Activated T-cell treated with anti-CD3 and anti-CD28 coated beads for 4 hours (primary cell): ENCODE measurements at regions not wholly inside any gene's neighbourhood (a gene's known extent, or its start where the extent isn't known, plus 50 kb on each side); places are given as distances from the start of the nearest gene placed in this dataset.

ENCODE experiments used
- DNase-seq: peaks from one replicate; pipeline ENCODE4 v3.0.0-alpha.2; 2020

DNA sequence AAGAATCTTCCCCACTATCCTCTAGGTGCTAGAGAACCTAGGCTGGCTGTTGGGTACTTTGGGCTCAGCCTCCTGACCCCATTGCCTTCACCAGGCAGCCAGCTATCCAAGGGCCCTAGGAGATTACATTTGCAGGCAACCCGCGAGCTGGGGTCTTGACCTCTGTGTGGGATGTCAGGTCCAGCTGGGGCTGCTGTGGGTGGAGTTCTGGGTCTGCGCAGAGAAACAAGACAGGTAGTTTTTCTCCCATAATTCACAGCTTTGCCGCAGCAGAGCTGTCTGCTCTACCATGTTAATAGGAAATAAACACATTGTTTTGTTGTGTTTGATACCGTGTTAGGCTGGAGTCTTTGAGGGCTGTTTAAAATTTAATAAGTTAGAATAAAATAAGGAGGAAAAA is 142.8 kb upstream of the PLET1 start:
- DNase-seq, result no peak

GRCh38 chr11:112404112-112404511 is 143.5 kb upstream of the PLET1 start:
- DNase-seq, result no peak

GRCh38 chr11:112408517-112408916 is 147.9 kb upstream of the PLET1 start:
- DNase-seq, result no peak

DNA sequence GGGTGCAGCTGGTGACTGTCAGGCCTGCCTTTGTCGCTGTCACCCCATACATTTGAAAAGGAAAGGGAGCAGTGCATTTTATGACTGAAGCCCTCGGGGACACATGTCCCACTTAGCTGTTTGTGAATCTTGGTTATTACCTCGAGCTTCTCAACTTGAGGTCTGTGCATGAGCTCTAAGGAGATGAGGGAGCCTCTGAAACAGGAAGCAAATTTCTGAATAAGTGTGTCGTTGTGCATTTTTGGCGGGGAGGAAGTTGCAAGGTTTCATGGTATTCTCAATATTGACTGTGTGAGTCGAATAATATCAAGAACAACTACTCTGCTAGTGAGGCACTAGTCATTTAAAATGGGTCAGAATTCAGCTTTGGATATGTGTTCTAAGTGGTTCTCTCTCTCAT is 149.7 kb upstream of the PLET1 start:
- no peak for DNase-seq

- no peak for DNase-seq
Observed at GRCh38 chr11:112412383-112412782, 151.7 kb upstream of the PLET1 start.

DNA sequence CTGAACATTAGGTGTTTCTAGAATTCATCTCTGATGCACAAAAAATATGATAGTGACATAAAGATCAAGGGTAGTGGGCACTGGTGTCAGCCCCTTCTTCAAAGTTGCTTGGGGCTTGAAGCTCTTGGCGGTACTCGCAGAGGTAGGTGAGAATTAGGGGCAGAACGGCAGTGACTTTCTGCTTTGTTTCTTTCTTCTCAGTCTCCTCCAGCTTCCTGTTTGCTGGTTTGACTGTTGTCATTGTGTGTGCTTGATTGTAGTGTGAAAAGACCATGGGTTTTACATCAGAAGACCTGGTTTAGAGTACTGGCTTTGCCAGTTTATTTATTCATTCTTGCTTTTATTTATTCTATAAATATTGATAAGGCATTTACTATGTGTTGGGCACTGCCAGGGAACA is 156.7 kb upstream of the PLET1 start:
- no peak for DNase-seq

GRCh38 chr11:112418438-112418837 is 157.8 kb upstream of the PLET1 start:
- no peak for DNase-seq

- no peak for DNase-seq
Observed at GRCh38 chr11:112421879-112422278, 161.2 kb upstream of the PLET1 start.

DNA sequence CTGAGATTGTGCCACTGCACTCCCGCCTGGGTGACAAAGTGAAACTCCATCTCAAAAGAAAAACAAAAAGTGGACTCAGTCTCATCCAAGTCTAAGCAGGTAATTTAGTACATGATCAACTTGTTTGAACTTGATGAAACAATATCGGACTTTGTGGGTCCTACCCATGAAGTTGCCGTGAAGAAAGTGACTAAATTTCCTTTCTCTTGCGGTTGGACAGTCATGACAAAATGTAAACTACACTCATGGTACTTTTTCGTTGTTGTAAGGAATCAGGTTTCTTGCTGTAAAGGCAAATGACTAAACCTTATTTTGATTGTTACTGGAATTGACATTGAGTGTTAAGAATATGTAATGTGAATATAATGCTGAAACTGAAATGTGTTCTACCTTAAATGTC is 164.5 kb upstream of the PLET1 start:
- DNase-seq, result no peak

DNA sequence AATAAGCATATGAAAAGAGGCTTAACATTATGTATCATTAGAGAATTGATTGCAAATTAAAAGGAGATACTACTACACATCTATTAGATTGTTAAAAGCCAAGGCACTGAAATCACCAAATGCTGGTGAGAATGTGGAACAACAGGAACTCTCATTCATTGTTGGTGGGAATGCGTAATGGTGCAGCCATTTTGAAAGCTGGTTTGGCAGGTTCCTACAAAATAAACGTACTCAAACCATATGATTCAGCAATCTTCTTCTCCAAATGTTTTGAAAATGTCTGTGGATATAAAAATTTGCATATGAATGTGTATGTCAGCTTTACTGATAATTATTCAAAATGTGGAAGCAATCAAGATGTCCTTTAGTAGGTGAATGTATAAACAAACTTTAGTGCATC is 176.4 kb upstream of the PLET1 start:
- DNase-seq, result no peak

- no peak for DNase-seq
Observed at GRCh38 chr11:112439614-112440013, 179.0 kb upstream of the PLET1 start.

- DNase-seq, result no peak
Observed at GRCh38 chr11:112440518-112440917, 179.9 kb upstream of the PLET1 start.

DNA sequence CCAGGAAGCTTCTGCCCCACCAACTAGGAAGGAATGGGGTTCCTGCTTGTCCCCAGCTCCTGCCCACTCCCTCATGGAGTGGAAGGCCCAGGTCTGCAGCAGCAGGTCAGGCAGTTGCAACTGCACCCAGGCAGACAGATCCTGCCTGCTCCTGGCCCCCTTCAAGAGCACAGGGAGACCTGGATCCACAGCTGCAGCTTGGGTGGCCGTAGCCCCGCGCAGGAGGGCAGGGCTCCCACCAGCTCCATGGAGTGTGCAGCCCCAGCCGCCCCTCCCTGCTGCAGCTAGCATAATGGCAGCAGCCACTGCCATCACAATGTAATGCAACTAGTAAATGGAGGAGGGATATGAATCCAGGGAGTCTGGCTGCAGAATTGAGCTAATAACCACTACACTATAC is 187.5 kb upstream of the PLET1 start:
- no peak for DNase-seq

- DNase-seq, result no peak
Observed at GRCh38 chr11:112448806-112449205, 188.1 kb upstream of the PLET1 start.

- DNase-seq, result no peak
Observed at GRCh38 chr11:112451250-112451649, 190.6 kb upstream of the PLET1 start.

- DNase-seq, result no peak
Observed at GRCh38 chr11:112453601-112454577, 193.2 kb upstream of the PLET1 start.

GRCh38 chr11:112454841-112455240 is 194.2 kb upstream of the PLET1 start:
- DNase-seq, result no peak

GRCh38 chr11:112455791-112456190 is 195.1 kb upstream of the PLET1 start:
- DNase-seq, result no peak

DNA sequence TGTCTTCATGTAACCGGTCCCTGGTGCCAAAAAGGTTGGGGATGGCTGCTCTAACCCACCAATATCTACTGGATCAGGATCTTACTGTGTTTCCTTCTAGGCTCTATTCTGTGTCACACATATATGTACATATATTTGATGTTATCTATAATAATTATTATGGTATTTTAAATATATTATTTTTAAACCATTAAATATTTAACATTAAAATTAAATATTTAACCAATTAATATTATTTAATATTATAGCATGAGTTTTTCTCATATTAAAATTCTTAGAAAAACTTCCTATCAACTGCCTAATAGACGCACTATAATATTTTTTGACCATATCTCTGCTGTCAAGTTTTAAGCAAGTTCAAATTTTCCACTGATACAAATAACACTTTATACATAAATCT is 196.9 kb upstream of the PLET1 start:
- DNase-seq, result no peak

DNA sequence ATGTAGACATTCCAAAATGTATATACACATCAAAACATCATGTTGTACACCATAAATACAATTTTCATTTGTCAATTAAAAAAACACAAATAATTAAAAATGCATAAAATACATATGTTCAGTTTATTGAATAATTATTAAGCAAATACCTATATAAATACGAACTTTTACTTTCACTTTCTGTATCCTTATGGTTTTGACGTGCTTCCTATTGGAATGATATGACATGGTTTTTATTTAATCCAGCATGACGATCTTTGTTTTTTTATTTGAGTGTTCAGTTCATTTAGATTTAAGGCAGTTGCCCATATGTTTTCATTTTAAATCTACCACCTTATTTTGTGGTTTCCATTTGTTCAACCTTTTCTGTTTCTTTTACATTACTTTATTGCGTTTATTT is 198.3 kb upstream of the PLET1 start:
- DNase-seq, result no peak

GRCh38 chr11:112460141-112460540 is 199.5 kb upstream of the PLET1 start:
- DNase-seq, result no peak

- DNase-seq, result no peak
Observed at GRCh38 chr11:112464949-112465348, 204.3 kb upstream of the PLET1 start.

- DNase-seq, result no peak
Observed at GRCh38 chr11:112465433-112466024, 204.9 kb upstream of the PLET1 start.

DNA sequence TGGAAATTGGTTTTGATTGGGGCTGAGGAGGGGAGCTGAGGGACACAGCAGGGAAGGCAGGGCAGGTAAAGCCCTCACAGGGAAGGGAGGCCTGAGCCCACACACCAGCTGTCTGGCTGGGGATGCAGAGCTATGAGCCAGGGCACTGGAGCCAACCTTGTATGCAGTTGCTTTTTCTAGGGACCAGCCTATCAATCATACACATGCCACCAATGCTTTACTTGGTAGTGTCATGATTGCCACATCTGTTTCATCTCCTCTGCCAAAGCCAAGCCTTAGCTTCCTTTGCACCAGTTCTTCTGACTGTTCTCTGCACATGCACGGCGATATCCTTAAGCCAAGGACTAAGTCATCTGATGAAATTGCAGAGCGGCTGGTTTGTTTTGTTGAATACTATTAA is 207.1 kb upstream of the PLET1 start:
- DNase-seq, result no peak

DNA sequence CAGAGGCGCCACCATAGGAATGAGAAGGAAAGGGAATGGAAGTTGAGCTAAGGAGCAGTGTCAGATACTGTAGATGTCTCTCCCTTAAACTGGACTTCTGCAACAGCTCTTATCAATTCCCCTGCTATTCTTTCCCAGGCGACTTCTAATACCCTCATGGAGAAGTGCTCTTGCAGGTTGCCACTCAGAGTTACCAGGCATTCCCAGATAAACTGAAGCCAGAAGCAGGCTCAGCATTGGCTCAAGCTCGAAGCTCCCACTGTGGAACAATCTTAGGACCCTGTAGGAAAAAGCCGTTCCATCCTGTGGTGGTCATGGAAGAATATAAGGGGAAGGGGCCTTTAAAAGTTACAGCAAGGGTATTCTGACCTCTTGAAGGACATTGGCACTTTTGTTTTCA is 208.7 kb upstream of the PLET1 start:
- no peak for DNase-seq
